Smooth muscle cell (in vitro differentiated cells): ENCODE measurements at regions not wholly inside any gene's neighbourhood (a gene's known extent, or its start where the extent isn't known, plus 50 kb on each side); places are given as distances from the start of the nearest gene placed in this dataset.
A peak's percentile ranks its signal among the peaks of the same experiment; 100 is the strongest.

Source experiments
- DNase-seq: peaks from one replicate; lab custom pipeline; 2025; ENCODE audit not compliant: unreplicated experiment; lab: John Stamatoyannopoulos, UW
- H2AFZ ChIP-seq: fragments of 200-600 bp; sonication (generic); 2 replicates; pipeline ENCODE4 v1.6.0; 2016; ENCODE audit warnings: antibody characterized with exemption, low read depth, mild to moderate bottlenecking
- H3F3A ChIP-seq: fragments of 200-600 bp; sonication (generic); 2 replicates; pipeline ENCODE4 v1.6.0; 2017; ENCODE audit warnings: antibody characterized with exemption, low read depth
- H3K27ac ChIP-seq: fragments of 200-600 bp; sonication (generic); 2 replicates; pipeline ENCODE4 v1.5.1; 2016; ENCODE audit warnings: low read depth, mild to moderate bottlenecking
- H3K27me3 ChIP-seq: fragments of 200-600 bp; sonication (generic); 2 replicates; pipeline ENCODE4 v1.6.1; 2016; ENCODE audit warnings: low read depth, mild to moderate bottlenecking
- H3K36me3 ChIP-seq: fragments of 200-600 bp; sonication (generic); 2 replicates; pipeline ENCODE4 v1.5.1; 2016; ENCODE audit warnings: low read depth
- H3K4me1 ChIP-seq: fragments of 200-600 bp; sonication (generic); 2 replicates; pipeline ENCODE4 v1.5.1; 2016; ENCODE audit warnings: low read depth
- H3K4me2 ChIP-seq: fragments of 200-600 bp; sonication (generic); 2 replicates; pipeline ENCODE4 v1.6.0; 2016; ENCODE audit warnings: mild to moderate bottlenecking
- H3K4me3 ChIP-seq: fragments of 200-600 bp; sonication (generic); 2 replicates; pipeline ENCODE4 v1.5.1; 2016; ENCODE audit warnings: mild to moderate bottlenecking
- H3K79me2 ChIP-seq: fragments of 200-600 bp; sonication (generic); 2 replicates; pipeline ENCODE4 v1.6.0; 2016; ENCODE audit warnings: low read depth, mild to moderate bottlenecking
- H3K9ac ChIP-seq: fragments of 200-600 bp; sonication (generic); 2 replicates; pipeline ENCODE4 v1.6.0; 2016; ENCODE audit warnings: low read depth
- H3K9me3 ChIP-seq: fragments of 200-600 bp; sonication (generic); replicated peaks from 2 replicates; pipeline ENCODE4 v1.5.1; 2016; ENCODE audit warnings: low read depth
- H4K20me1 ChIP-seq: fragments of 200-600 bp; sonication (generic); 2 replicates; pipeline ENCODE4 v1.6.0; 2016; ENCODE audit warnings: low read depth
- CTCF ChIP-seq: fragments of 200-600 bp; sonication (generic); IDR thresholded peaks from 2 replicates; pipeline ENCODE4 v1.5.1; 2017; ENCODE audit warnings: borderline replicate concordance, mild to moderate bottlenecking, antibody characterized with exemption; ENCODE audit not compliant: insufficient read depth, poor library complexity, severe bottlenecking
- WGBS: methylation state at CpG from one replicate; pipeline ENCODE4 v1.1.7; 2016; ENCODE audit warnings: low lambda C conversion rate; 5-methylcytosine and 5-hydroxymethylcytosine counted together

- Histone ChIP-seq H4K20me1 (no peaks in the 10 kb centered on the region), H3F3A (no peaks in the 10 kb centered on the region), H3K9me3 (no peaks in the 10 kb centered on the region), H3K27me3 (no peaks in the 10 kb centered on the region), H3K9ac (no peak overlapping the region), H3K27ac (no peak overlapping the region), H2AFZ (no peak overlapping the region), H3K4me3 (no peak overlapping the region), H3K79me2 (no peaks in the 10 kb centered on the region), H3K4me1 (peaks cover 3% of the 10 kb centered on the region), H3K4me2 (no peak overlapping the region), H3K36me3 (no peaks in the 10 kb centered on the region)
- no peak for DNase-seq
- 93% methylated on average over 5 of the region's 5 CpGs for WGBS
- no peak for TF ChIP-seq CTCF
These were observed 157.5 kb upstream of the MGMT start for GRCh38 chr10:129309565-129309964.

- peaks cover 3% of the 10 kb centered on the region for H3K4me1 ChIP-seq
- WGBS: 77% methylated on average over 4 of the region's 4 CpGs
These were observed 156.2 kb upstream of the MGMT start for GRCh38 chr10:129310881-129311280.

GRCh38 chr10:129319934-129320333, 147.1 kb upstream of the MGMT start:
- H3K9me3 ChIP-seq: no peaks in the 10 kb centered on the region
- H3K4me2 ChIP-seq: no peak overlapping the region
- TF ChIP-seq CTCF: no peak
- no peak overlapping the region for H2AFZ ChIP-seq
- no peaks in the 10 kb centered on the region for H3F3A ChIP-seq
- no peaks in the 10 kb centered on the region for H3K36me3 ChIP-seq
- DNase-seq: no peak
- no peaks in the 10 kb centered on the region for H3K4me1 ChIP-seq
- H3K79me2 ChIP-seq: no peaks in the 10 kb centered on the region
- H4K20me1 ChIP-seq: no peaks in the 10 kb centered on the region
- no peak overlapping the region for H3K4me3 ChIP-seq
- WGBS: 91% methylated on average over 1 of the region's 1 CpG
- H3K9ac ChIP-seq: no peak overlapping the region
- peak overlapping the region; percentile 21 for H3K27ac ChIP-seq
- H3K27me3 ChIP-seq: no peaks in the 10 kb centered on the region

More at GRCh38 chr10:129310881-129311280, 156.2 kb upstream of the MGMT start:
- H3K27ac ChIP-seq: no peak overlapping the region
- H3K79me2 ChIP-seq: no peaks in the 10 kb centered on the region
- no peaks in the 10 kb centered on the region for H3F3A ChIP-seq
- H3K9me3 ChIP-seq: no peaks in the 10 kb centered on the region
- H3K36me3 ChIP-seq: no peaks in the 10 kb centered on the region
- TF ChIP-seq CTCF: no peak
- no peak overlapping the region for H3K9ac ChIP-seq
- H3K4me3 ChIP-seq: no peak overlapping the region
- no peaks in the 10 kb centered on the region for H4K20me1 ChIP-seq
- H3K4me2 ChIP-seq: no peak overlapping the region
- no peak for DNase-seq
- H3K27me3 ChIP-seq: no peaks in the 10 kb centered on the region
- no peak overlapping the region for H2AFZ ChIP-seq

- Histone ChIP-seq H4K20me1 (no peaks in the 10 kb centered on the region), H3F3A (no peaks in the 10 kb centered on the region), H3K79me2 (no peaks in the 10 kb centered on the region), H3K9me3 (no peaks in the 10 kb centered on the region), H3K4me2 (no peak overlapping the region), H3K9ac (no peak overlapping the region), H3K27me3 (no peaks in the 10 kb centered on the region), H3K4me1 (no peaks in the 10 kb centered on the region), H3K36me3 (no peaks in the 10 kb centered on the region), H3K4me3 (no peak overlapping the region), H2AFZ (no peak overlapping the region), H3K27ac (peak overlapping the region; percentile 21)
- DNase-seq: no peak
- 87% methylated on average over 1 of the region's 1 CpG for whole genome bisulfite sequencing
- TF ChIP-seq CTCF: no peak
These were observed 146.7 kb upstream of the MGMT start for GRCh38 chr10:129320340-129320739.
